ENCODE measurements at regions not wholly inside any gene's neighbourhood (a gene's known extent, or its start where the extent isn't known, plus 50 kb on each side); places are given as distances from the start of the nearest gene placed in this dataset.

- no peak for TF ChIP-seq POLR2AphosphoS5 (IDR thresholded peaks at IDR 0.05)
- TF ChIP-seq, protein P1, sequence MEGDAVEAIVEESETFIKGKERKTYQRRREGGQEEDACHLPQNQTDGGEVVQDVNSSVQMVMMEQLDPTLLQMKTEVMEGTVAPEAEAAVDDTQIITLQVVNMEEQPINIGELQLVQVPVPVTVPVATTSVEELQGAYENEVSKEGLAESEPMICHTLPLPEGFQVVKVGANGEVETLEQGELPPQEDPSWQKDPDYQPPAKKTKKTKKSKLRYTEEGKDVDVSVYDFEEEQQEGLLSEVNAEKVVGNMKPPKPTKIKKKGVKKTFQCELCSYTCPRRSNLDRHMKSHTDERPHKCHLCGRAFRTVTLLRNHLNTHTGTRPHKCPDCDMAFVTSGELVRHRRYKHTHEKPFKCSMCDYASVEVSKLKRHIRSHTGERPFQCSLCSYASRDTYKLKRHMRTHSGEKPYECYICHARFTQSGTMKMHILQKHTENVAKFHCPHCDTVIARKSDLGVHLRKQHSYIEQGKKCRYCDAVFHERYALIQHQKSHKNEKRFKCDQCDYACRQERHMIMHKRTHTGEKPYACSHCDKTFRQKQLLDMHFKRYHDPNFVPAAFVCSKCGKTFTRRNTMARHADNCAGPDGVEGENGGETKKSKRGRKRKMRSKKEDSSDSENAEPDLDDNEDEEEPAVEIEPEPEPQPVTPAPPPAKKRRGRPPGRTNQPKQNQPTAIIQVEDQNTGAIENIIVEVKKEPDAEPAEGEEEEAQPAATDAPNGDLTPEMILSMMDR (IDR thresholded peaks at IDR 0.05), result no peak
- TF ChIP-seq POLR2A (IDR thresholded peaks at IDR 0.05), result no peak
Measured at GRCh38 chr21:14768042-14768441, 221.9 kb upstream of the SAMSN1 start.
